HCT116 (cell line): ENCODE measurements at regions not wholly inside any gene's neighbourhood (a gene's known extent, or its start where the extent isn't known, plus 50 kb on each side); places are given as distances from the start of the nearest gene placed in this dataset.

Source experiments
- ATAC-seq: fragments of 200-7000 bp; cut with Tn5 transposase; 2 replicates; pipeline ENCODE4 v1.9.1; 2020; ENCODE audit warnings: mild to moderate bottlenecking, moderate library complexity
- BruUV-seq: library from RNA; stranded (reverse); fragments of 400-500 nt; replicated peaks from 2 replicates; lab custom pipeline; 2021; lab: Mats Ljungman, UMichigan
- CTCF ChIA-PET: fragments of 300-600 bp; sonication (Branson Sonifier 250); formaldehyde crosslinking; loops from one replicate; lab custom pipeline; 2021; ENCODE audit warnings: antibody characterized with exemption; lab: Charles Lee
- POLR2A ChIA-PET: fragments of 300-600, 350-600 bp; sonication (Branson Sonifier 250); formaldehyde crosslinking; loops from one replicate; lab custom pipeline; 2021; ENCODE audit warnings: antibody characterized with exemption; lab: Charles Lee
- RAD21 ChIA-PET, 2 experiments: fragments of 300-600 bp; sonication (Branson Sonifier 250); formaldehyde crosslinking; loops; one replicate each; lab custom pipeline; 2023; ENCODE audit warnings: low total read pairs in 2 of 2; ENCODE audit not compliant: uncharacterized antibody in 2 of 2, unreplicated experiment in 2 of 2, low non-redundant PET in 1 of 2; lab: Charles Lee
- DNase-seq: peaks from one replicate; pipeline ENCODE4 v3.0.0-alpha.2; 2010; ENCODE audit warnings: low read depth, low spot score
- H2AFZ ChIP-seq: fragments of 200-600 bp; shearing (Covaris generic), sonication (generic); 2 replicates; pipeline ENCODE4 v1.6.1; 2017; ENCODE audit warnings: low read depth, mixed run types, mixed read lengths, antibody characterized with exemption, low read length; ENCODE audit not compliant: poor library complexity, severe bottlenecking
- H3K27ac ChIP-seq: 2 replicates; pipeline ENCODE4 v1.5.1; 2012; ENCODE audit warnings: low read depth, low read length
- H3K27me3 ChIP-seq: fragments of 200-600 bp; sonication (generic); 2 replicates; pipeline ENCODE4 v1.6.1; 2016; ENCODE audit warnings: mixed run types, low read length, mixed read lengths; ENCODE audit not compliant: insufficient read depth
- H3K36me3 ChIP-seq, 2 experiments: fragments of 200-500 bp in 1 of 2; fragments of 200-600 bp in 1 of 2; sonication (Bioruptor generic) in 1 of 2; sonication (generic) in 1 of 2; 2 replicates each; pipeline versions ENCODE4 v1.5.1 to v1.6.1; 2014 to 2016; ENCODE audit warnings: low read length in 2 of 2, inconsistent platforms in 1 of 2, mixed read lengths in 1 of 2, mixed run types in 1 of 2; ENCODE audit not compliant: insufficient read depth in 2 of 2, control insufficient read depth in 1 of 2
- H3K4me1 ChIP-seq, 2 experiments: fragments of 200-600 bp in 1 of 2; sonication (generic) in 1 of 2; 2 replicates each; pipeline versions ENCODE4 v1.5.1 to v1.6.1; 2012 to 2017; ENCODE audit warnings: low read length in 2 of 2, inconsistent platforms in 1 of 2, mild to moderate bottlenecking in 1 of 2, mixed read lengths in 1 of 2, mixed run types in 1 of 2, moderate library complexity in 1 of 2; ENCODE audit not compliant: insufficient read depth in 2 of 2, control insufficient read depth in 1 of 2
- H3K4me2 ChIP-seq: fragments of 200-600 bp; sonication (generic); 2 replicates; pipeline ENCODE4 v1.6.1; 2017; ENCODE audit warnings: mixed run types, low read length, mixed read lengths
- H3K4me3 ChIP-seq, 2 experiments: fragments of 200-600 bp in 1 of 2; sonication (generic) in 1 of 2; replicated peaks in 1 of 2; 2 replicates each; pipeline ENCODE4 v1.5.1; 2011 to 2016; ENCODE audit warnings: low read length in 2 of 2, control low read depth in 1 of 2, low read depth in 1 of 2, mild to moderate bottlenecking in 1 of 2, mixed read lengths in 1 of 2, mixed run types in 1 of 2
- H3K79me2 ChIP-seq: fragments of 200-600 bp; sonication (generic); 2 replicates; pipeline ENCODE4 v1.6.1; 2017; ENCODE audit warnings: mild to moderate bottlenecking, mixed run types, low read length, moderate library complexity, mixed read lengths; ENCODE audit not compliant: insufficient read depth
- H3K9ac ChIP-seq: fragments of 200-600 bp; sonication (generic); 2 replicates; pipeline ENCODE4 v1.6.1; 2016; ENCODE audit warnings: low read length, mixed read lengths
- H3K9me2 ChIP-seq: fragments of 200-600 bp; sonication (generic), shearing (Covaris generic); 2 replicates; pipeline ENCODE4 v1.6.1; 2017; ENCODE audit warnings: mixed run types, mild to moderate bottlenecking, moderate library complexity; ENCODE audit not compliant: insufficient read depth
- H3K9me3 ChIP-seq, 2 experiments: fragments of 200-500 bp in 1 of 2; fragments of 200-600 bp in 1 of 2; sonication (Bioruptor generic) in 1 of 2; sonication (generic) in 1 of 2; 2 replicates each; pipeline ENCODE4 v1.6.1; 2014 to 2017; ENCODE audit warnings: low read length in 2 of 2, mixed read lengths in 2 of 2, inconsistent platforms in 1 of 2, low read depth in 1 of 2, mild to moderate bottlenecking in 1 of 2, mixed run types in 1 of 2, moderate library complexity in 1 of 2; ENCODE audit not compliant: control insufficient read depth in 1 of 2, insufficient read depth in 1 of 2
- H4K20me1 ChIP-seq: fragments of 200-600 bp; sonication (generic), shearing (Covaris generic); 2 replicates; pipeline ENCODE4 v1.6.1; 2017; ENCODE audit warnings: mixed run types, mild to moderate bottlenecking, moderate library complexity; ENCODE audit not compliant: insufficient read depth
- ATF3 ChIP-seq: IDR thresholded peaks from 2 replicates; pipeline ENCODE4 v1.6.1; 2012
- CEBPB ChIP-seq: IDR thresholded peaks from 2 replicates; pipeline ENCODE4 v1.6.1; 2012; ENCODE audit warnings: low read depth
- EGR1 ChIP-seq: IDR thresholded peaks from 2 replicates; pipeline ENCODE4 v1.6.1; 2012; ENCODE audit warnings: low read depth
- ELF1 ChIP-seq: IDR thresholded peaks from 2 replicates; pipeline ENCODE4 v1.6.1; 2012; ENCODE audit warnings: low read depth, borderline replicate concordance
- EZH2 ChIP-seq: fragments of 200-600 bp; sonication (generic); IDR thresholded peaks from 2 replicates; pipeline ENCODE4 v1.6.1; 2017; ENCODE audit warnings: antibody characterized with exemption, mixed run types
- EZH2phosphoT487 ChIP-seq: fragments of 200-600 bp; IDR thresholded peaks from 2 replicates; pipeline ENCODE4 v1.6.1; 2018; ENCODE audit warnings: antibody characterized with exemption, borderline replicate concordance
- FOSL1 ChIP-seq: IDR thresholded peaks from 2 replicates; pipeline ENCODE4 v1.6.1; 2012; ENCODE audit warnings: low read depth
- JUND ChIP-seq: IDR thresholded peaks from 2 replicates; pipeline ENCODE4 v1.6.1; 2012
- POLR2A ChIP-seq: IDR thresholded peaks from 2 replicates; pipeline ENCODE4 v1.7.0; 2011; ENCODE audit warnings: borderline replicate concordance; ENCODE audit not compliant: insufficient read depth, insufficient read length; ENCODE audit errors: extremely low read depth
- POLR2AphosphoS5 ChIP-seq: IDR thresholded peaks from 2 replicates; pipeline ENCODE4 v1.6.1; 2011; ENCODE audit warnings: mild to moderate bottlenecking, low read depth, low read length, moderate library complexity
- RAD21 ChIP-seq: IDR thresholded peaks from 2 replicates; pipeline ENCODE4 v1.6.1; 2012; ENCODE audit warnings: low read depth, mild to moderate bottlenecking
- SRF ChIP-seq: IDR thresholded peaks from 2 replicates; pipeline ENCODE4 v1.6.1; 2012; ENCODE audit warnings: low read depth
- TCF7L2 ChIP-seq: IDR thresholded peaks from 2 replicates; pipeline ENCODE4 v1.7.0; 2011; ENCODE audit warnings: borderline replicate concordance, inconsistent platforms; ENCODE audit not compliant: insufficient read depth, insufficient read length; ENCODE audit errors: extremely low read depth
- YY1 ChIP-seq: IDR thresholded peaks from 2 replicates; pipeline ENCODE4 v1.6.1; 2011; ENCODE audit warnings: low read length, low read depth, moderate library complexity, mild to moderate bottlenecking; ENCODE audit not compliant: insufficient replicate concordance; ENCODE audit errors: extremely low read depth
- ZBTB33 ChIP-seq: IDR thresholded peaks from 2 replicates; pipeline ENCODE4 v1.6.1; 2011; ENCODE audit warnings: mild to moderate bottlenecking, low read length, moderate library complexity; ENCODE audit not compliant: insufficient replicate concordance; ENCODE audit errors: extremely low read depth
- intact Hi-C: fragments of 100-400 bp; cut with micrococcal nuclease; formaldehyde crosslinking; loops from 2 replicates; pipeline ENCODE4 v1.10.0; 2022
- TF ChIP-seq, protein P1 (sequence below): IDR thresholded peaks from 2 replicates; pipeline ENCODE4 v1.6.1; 2012; ENCODE audit warnings: low read depth
- TF ChIP-seq, protein P2 (sequence below): IDR thresholded peaks from 2 replicates; pipeline ENCODE4 v1.6.1; 2012

DNA sequence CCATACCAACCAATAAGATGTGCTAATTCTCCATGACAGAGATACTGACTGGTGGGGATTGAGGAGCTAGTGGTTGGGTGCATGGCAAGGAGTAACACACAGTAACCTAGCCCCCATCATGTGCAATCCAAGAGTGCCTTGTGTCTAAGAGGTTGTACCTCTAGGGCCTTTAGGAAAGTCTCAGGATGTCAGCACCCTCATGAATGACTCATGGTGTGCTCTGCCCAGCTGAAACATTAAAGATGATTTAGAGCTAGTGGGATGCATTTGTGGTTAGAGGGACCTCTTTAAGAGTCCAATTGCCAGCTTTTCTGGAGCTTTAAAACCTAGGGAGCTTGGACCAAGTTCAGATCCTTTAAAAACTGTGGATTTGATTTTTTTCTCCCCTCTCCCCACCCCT is 181.1 kb downstream of the HERPUD2 start:
- DNase-seq, result no peak
- no peaks in the 10 kb centered on the region for H3K27me3 ChIP-seq
- no peak overlapping the region for H2AFZ ChIP-seq
- intact Hi-C loops, result no loop called here
- H3K4me3 ChIP-seq, result no peak overlapping the region
- H3K9ac ChIP-seq, result no peak overlapping the region
- no peaks in the 10 kb centered on the region for H3K9me3 ChIP-seq
- ChIA-PET POLR2A (no interaction called here), CTCF (no interaction called here), RAD21 (no interaction called here)
- H3K79me2 ChIP-seq, result no peaks in the 10 kb centered on the region
- no peak overlapping the region for H3K27ac ChIP-seq
- no peaks in the 10 kb centered on the region for H3K9me2 ChIP-seq
- BruUV-seq, result no TSS peak
- no peak overlapping the region for H3K4me2 ChIP-seq
- ATAC-seq, result no peak
- no peaks in the 10 kb centered on the region for H4K20me1 ChIP-seq
- TF ChIP-seq CEBPB, result no peak
- TF ChIP-seq SRF, result no peak
- TF ChIP-seq TCF7L2, result no peak
- no peak for TF ChIP-seq JUND
- TF ChIP-seq ZBTB33, result no peak
- TF ChIP-seq POLR2AphosphoS5, result no peak
- TF ChIP-seq POLR2A, result no peak
- no peak for TF ChIP-seq ELF1
- no peak for TF ChIP-seq RAD21
- TF ChIP-seq YY1, result no peak
- TF ChIP-seq, protein P1, sequence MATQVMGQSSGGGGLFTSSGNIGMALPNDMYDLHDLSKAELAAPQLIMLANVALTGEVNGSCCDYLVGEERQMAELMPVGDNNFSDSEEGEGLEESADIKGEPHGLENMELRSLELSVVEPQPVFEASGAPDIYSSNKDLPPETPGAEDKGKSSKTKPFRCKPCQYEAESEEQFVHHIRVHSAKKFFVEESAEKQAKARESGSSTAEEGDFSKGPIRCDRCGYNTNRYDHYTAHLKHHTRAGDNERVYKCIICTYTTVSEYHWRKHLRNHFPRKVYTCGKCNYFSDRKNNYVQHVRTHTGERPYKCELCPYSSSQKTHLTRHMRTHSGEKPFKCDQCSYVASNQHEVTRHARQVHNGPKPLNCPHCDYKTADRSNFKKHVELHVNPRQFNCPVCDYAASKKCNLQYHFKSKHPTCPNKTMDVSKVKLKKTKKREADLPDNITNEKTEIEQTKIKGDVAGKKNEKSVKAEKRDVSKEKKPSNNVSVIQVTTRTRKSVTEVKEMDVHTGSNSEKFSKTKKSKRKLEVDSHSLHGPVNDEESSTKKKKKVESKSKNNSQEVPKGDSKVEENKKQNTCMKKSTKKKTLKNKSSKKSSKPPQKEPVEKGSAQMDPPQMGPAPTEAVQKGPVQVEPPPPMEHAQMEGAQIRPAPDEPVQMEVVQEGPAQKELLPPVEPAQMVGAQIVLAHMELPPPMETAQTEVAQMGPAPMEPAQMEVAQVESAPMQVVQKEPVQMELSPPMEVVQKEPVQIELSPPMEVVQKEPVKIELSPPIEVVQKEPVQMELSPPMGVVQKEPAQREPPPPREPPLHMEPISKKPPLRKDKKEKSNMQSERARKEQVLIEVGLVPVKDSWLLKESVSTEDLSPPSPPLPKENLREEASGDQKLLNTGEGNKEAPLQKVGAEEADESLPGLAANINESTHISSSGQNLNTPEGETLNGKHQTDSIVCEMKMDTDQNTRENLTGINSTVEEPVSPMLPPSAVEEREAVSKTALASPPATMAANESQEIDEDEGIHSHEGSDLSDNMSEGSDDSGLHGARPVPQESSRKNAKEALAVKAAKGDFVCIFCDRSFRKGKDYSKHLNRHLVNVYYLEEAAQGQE, result no peak
- no peak for TF ChIP-seq EZH2phosphoT487
- no peak for TF ChIP-seq EZH2
- TF ChIP-seq, protein P2, sequence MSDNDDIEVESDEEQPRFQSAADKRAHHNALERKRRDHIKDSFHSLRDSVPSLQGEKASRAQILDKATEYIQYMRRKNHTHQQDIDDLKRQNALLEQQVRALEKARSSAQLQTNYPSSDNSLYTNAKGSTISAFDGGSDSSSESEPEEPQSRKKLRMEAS, result no peak
- TF ChIP-seq FOSL1, result no peak
- TF ChIP-seq ATF3, result no peak
- TF ChIP-seq EGR1, result no peak
- no peaks in the 10 kb centered on the region for H3K4me1 ChIP-seq
- H3K36me3 ChIP-seq, result no peaks in the 10 kb centered on the region
